ENCODE measurements at regions not wholly inside any gene's neighbourhood (a gene's known extent, or its start where the extent isn't known, plus 50 kb on each side); places are given as distances from the start of the nearest gene placed in this dataset.

GRCh38 chr13:65748227-65748626 lies 1481.9 kb downstream of the PCDH9 start:
- no peak for TF ChIP-seq POLR2A (IDR thresholded peaks at IDR 0.05)
- no peak for TF ChIP-seq CTCF (IDR thresholded peaks at IDR 0.05)
